HCT116 (cell line): ENCODE measurements at regions not wholly inside any gene's neighbourhood (a gene's known extent, or its start where the extent isn't known, plus 50 kb on each side); places are given as distances from the start of the nearest gene placed in this dataset.

Source experiments
- CTCF ChIP-seq, 3 experiments: fragments of 200-600 bp in 1 of 3; sonication (generic) in 1 of 3; IDR thresholded peaks in 2 of 3; conservative IDR thresholded peaks in 1 of 3; 2 replicates each; pipeline ENCODE4 v1.5.1; 2012 to 2017; ENCODE audit warnings: low read depth in 2 of 3, low read length in 2 of 3, antibody characterized with exemption in 1 of 3, borderline replicate concordance in 1 of 3, control low read depth in 1 of 3, mild to moderate bottlenecking in 1 of 3, mixed read lengths in 1 of 3, mixed run types in 1 of 3, moderate library complexity in 1 of 3; ENCODE audit not compliant: insufficient read depth in 1 of 3
- EGR1 ChIP-seq: IDR thresholded peaks from 2 replicates; pipeline ENCODE4 v1.6.1; 2012; ENCODE audit warnings: low read depth
- EZH2 ChIP-seq: fragments of 200-600 bp; sonication (generic); IDR thresholded peaks from 2 replicates; pipeline ENCODE4 v1.6.1; 2017; ENCODE audit warnings: antibody characterized with exemption, mixed run types
- EZH2phosphoT487 ChIP-seq: fragments of 200-600 bp; IDR thresholded peaks from 2 replicates; pipeline ENCODE4 v1.6.1; 2018; ENCODE audit warnings: antibody characterized with exemption, borderline replicate concordance
- JUND ChIP-seq: IDR thresholded peaks from 2 replicates; pipeline ENCODE4 v1.6.1; 2012
- POLR2A ChIP-seq: IDR thresholded peaks from 2 replicates; pipeline ENCODE4 v1.7.0; 2011; ENCODE audit warnings: borderline replicate concordance; ENCODE audit not compliant: insufficient read depth, insufficient read length; ENCODE audit errors: extremely low read depth
- POLR2AphosphoS5 ChIP-seq: IDR thresholded peaks from 2 replicates; pipeline ENCODE4 v1.6.1; 2011; ENCODE audit warnings: mild to moderate bottlenecking, low read depth, low read length, moderate library complexity
- RAD21 ChIP-seq: IDR thresholded peaks from 2 replicates; pipeline ENCODE4 v1.6.1; 2012; ENCODE audit warnings: low read depth, mild to moderate bottlenecking
- TCF7L2 ChIP-seq: IDR thresholded peaks from 2 replicates; pipeline ENCODE4 v1.7.0; 2011; ENCODE audit warnings: borderline replicate concordance, inconsistent platforms; ENCODE audit not compliant: insufficient read depth, insufficient read length; ENCODE audit errors: extremely low read depth
- YY1 ChIP-seq: IDR thresholded peaks from 2 replicates; pipeline ENCODE4 v1.6.1; 2011; ENCODE audit warnings: low read length, low read depth, moderate library complexity, mild to moderate bottlenecking; ENCODE audit not compliant: insufficient replicate concordance; ENCODE audit errors: extremely low read depth
- ZNF274 ChIP-seq: fragments of 200-500 bp; sonication (Bioruptor generic); IDR thresholded peaks from 2 replicates; pipeline ENCODE4 v1.6.1; 2014; ENCODE audit warnings: mild to moderate bottlenecking, low read depth, low read length, inconsistent platforms
- TF ChIP-seq, protein P1 (sequence below): IDR thresholded peaks from 2 replicates; pipeline ENCODE4 v1.6.1; 2012

DNA sequence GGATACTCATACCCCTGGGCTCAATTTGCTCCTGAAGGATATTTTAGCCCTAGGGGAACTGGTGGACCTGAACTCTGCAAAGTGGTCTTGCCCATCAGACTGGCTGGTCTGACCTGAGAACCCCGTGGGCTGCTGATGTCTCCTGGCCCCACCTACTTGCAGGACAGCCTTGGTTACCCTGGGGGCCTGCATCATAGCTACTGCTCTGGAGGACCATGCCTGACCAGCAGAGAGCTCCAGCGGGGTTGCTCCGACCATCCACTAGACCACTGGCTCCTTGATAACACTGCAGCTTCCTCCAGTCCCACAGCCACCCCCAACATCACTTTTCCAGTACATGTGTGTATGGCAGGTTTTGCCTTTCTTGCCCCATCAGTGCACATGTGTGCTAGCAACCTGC lies 331.6 kb upstream of the BRINP3 start:
- TF ChIP-seq CTCF (IDR thresholded peaks at IDR 0.05 in 2 of 3, conservative IDR thresholded peaks at IDR 0.05 in 1 of 3; ENCODE audit: borderline replicate concordance in 1 of 3, insufficient read depth in 1 of 3, low read depth in 2 of 3, low read length in 2 of 3) (no peak), POLR2A (no peak), EZH2 (no peak), ZNF274 (no peak), JUND (no peak), EGR1 (no peak), YY1 (no peak), POLR2AphosphoS5 (no peak), EZH2phosphoT487 (no peak), RAD21 (no peak), TCF7L2 (no peak)
- TF ChIP-seq, protein P1, sequence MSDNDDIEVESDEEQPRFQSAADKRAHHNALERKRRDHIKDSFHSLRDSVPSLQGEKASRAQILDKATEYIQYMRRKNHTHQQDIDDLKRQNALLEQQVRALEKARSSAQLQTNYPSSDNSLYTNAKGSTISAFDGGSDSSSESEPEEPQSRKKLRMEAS: no peak
